Fibroblast of skin of back (primary cell): ENCODE measurements at regions not wholly inside any gene's neighbourhood (a gene's known extent, or its start where the extent isn't known, plus 50 kb on each side); places are given as distances from the start of the nearest gene placed in this dataset.
A peak's percentile ranks its signal among the peaks of the same experiment; 100 is the strongest.
"Not testable (repeated sequence)": the region's sequence is repeated elsewhere in the genome, so short reads cannot be mapped to it uniquely, and the experiment has no call there.

Experiments
- DNase-seq: peaks from one replicate; pipeline ENCODE4 v3.0.0-alpha.2; 2013

DNA sequence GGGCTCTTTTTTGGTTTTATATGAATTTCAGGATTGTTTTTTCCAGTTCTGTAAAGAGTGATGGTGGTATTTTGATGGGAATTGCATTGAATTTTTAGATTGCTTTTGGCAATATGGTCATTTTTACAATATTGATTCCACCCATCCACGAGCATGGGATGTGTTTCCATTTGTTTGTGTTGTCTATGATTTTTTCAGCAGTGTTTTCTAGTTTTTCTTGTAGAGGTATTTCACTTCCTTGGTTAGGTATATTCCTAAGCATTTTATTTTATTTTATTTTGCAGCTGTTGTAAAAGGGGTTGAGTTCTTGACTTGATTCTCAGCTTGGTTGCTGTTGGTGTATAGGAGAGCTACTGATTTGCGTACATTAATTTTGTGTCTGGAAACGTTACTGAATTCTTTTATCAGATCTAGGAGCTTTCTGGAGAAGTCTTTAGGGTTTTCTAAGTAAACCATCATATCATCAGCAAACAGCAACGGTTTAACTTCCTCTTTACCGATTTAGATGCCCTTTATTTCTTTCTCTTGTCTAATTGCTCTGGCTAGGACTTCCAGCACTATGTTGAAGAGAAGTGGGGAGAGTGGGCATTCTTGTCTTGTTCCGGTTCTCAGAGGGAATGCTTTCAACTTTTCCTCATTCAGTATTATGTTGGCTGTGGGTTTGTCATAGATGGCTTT is 69.4 kb upstream of the GNG12 start:
- DNase-seq, result not testable (repeated sequence)

DNA sequence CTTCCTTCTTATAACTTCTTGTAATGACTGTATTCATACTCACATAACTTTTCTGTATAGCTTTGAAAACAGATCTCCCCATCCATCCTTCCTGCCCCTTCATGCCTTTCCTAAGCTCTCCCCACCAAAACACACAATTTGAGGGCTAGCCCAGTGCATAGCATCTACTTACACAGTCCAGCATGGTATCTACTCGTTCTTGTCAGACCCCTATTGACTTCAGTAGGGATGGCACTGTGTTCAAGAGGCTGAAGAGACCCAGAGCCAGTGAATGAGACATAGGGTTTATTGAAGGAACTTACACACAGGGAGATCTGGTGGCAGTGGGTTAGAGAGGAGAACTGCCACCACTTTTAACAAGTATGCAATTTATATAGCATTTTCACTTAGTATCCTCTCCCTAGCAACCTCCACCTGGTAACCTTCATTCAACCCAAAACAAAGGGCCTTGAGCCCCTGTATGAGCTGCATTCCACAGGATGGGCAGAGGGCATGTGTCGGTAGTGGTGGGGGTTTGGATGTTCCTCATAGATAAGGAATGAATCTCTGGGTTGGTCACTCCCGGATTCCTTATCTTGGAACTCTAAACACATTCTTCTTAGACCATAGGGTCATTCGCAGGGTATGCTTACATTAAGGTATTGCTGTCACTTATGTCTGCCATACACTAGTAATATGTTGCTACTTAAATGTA is 64.9 kb upstream of the GNG12 start:
- peak; percentile 72 for DNase-seq

DNA sequence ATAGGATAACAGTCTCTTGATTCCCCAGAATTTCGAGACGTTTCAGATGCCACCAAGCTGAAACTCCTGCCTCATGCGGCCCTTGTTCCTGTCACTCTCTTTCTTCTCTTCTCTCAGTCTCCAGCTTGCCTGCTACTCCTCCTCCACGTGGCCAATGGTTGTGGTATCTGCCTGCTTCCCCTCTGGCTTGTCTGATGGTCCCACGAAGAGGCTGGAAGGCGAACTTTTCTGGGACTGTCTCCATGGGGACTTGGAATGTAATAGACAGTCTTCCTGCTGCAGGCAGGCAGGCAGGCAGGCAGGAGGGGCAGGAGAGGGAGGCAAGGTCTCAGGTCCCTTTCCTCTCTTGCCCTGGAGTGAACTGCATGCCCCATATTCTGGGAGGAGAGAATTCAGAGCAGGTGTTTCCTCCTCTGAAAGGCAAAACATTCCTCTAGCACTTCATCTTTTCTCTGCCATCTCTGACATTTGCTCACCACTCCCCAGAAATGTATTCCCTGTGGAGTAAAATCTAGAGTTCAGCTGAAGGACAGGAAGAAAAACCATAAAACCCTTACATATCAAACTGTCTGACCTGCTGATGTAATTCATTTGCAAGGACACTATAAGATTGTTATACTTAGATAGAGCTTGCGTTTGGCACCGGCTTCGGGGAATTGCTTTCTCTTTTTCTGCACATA is 64.1 kb upstream of the GNG12 start:
- DNase-seq, result peak; percentile 85

DNA sequence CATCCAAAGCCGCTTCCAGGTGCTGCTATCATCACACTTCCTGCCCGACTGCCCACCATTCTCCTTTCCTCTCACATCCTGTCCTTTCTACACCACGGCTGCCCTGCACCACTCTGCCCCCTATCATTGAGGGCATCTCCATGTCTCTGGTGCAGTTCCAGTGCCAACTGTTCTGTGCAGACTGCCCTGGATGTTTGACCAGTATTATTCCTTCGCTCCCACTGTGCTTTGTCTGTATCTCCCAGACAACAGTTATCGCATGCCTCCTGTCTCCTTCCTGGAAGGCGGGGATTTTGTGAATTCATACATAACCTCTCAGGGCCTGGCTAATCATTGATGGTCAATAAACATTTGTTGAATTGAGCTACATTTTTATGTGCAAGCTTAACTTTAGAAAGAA is 63.6 kb upstream of the GNG12 start:
- no peak for DNase-seq

DNA sequence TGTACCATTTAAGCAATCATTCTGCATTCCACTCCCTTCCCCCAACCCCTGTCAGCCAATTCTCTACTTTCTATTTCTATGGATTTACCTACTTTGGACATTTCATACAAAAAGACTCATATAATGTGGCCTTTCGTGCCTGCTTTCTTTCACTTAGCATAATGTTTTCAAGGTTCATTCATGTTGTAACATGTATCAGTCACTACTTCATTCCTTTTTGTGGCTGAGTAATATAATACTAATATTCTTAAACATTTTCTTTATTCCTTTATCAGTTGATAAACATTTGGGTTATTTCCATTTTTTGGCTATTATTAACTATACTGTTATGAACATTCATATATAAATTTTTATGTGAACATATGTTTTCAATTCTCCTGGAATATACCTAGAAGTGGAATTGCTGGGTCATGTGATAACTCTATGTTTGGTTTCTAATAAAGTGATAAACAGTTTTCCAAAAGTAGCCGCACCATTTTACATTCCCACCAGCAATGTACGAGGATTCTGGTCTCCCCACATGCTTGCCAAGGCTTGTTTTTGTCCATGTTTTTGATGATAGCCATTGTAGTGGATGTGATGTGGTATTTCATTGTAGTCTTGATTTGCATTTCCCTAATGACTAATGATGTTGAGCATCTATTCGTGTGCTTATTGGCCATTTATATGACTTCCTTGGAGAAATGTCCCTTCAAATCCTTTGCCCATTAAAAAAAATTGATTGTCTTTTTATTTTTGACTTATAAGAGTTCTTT is 61.9 kb upstream of the GNG12 start:
- no peak for DNase-seq

DNA sequence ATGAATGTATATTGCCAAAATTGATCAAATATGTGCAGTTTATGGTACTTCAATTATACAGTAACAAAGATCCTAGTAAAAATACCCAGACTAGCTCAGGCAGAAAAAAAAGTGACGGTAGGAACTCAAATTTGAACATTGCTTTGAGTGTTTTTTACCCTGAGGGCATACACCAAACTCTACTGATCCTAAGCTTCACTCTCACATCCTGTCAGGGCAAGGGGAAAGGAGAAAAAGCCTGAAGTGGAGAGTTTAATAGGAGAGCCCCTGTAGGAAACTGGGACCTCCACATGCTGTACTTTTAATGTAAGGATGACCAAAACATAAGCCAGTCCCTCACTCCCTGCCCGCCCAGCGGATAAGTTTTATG is 59.8 kb upstream of the GNG12 start:
- no peak for DNase-seq

DNA sequence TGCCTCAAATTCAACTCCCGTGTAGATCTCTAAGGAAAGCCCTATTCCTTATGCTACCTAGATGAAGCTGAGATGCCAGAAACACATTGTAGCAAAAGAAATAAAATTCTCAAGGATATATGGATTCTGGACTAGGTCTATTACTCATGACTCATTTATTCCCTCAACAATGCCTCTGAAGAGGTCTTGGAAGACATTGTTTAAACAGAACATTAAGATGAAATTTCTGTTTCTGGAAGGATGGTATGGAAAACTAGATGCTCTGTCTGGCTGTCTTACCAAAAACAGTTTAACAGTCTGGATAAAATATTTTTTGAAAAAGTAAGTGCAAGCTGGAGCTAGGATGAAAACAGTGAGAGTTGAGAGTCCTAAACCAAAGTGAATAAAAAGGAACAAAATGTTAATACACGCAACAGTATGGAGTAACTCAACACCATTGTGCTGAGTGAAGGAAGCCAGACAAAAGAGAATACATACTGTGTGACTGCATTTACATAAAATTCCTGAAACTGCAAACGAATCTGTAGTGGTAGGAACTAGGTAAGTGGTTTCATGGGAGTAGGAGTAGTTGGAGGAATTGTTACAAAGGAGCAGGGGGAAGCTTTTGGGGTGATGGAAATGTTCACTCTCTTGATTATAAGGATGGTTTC is 59.3 kb upstream of the GNG12 start:
- peak; percentile 53 for DNase-seq

DNA sequence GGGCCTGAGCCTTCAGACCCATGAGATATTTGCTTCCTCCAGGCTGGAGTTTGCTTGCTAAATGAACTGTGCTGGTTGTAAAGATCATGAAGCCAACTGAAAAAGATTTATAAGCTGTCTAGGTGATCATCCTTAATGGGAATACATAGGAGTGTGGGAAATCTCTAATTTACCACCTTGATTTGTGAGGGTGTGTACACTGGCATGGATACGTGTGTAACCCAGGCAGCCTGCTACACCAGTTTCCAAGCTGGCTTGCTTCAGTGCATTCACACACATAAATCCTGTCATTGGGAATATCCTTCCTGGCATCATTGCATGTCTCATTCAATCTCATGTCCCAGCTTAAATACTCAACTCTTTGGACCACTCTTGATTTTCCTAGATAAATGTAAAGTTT is 57.6 kb upstream of the GNG12 start:
- DNase-seq, result no peak

DNA sequence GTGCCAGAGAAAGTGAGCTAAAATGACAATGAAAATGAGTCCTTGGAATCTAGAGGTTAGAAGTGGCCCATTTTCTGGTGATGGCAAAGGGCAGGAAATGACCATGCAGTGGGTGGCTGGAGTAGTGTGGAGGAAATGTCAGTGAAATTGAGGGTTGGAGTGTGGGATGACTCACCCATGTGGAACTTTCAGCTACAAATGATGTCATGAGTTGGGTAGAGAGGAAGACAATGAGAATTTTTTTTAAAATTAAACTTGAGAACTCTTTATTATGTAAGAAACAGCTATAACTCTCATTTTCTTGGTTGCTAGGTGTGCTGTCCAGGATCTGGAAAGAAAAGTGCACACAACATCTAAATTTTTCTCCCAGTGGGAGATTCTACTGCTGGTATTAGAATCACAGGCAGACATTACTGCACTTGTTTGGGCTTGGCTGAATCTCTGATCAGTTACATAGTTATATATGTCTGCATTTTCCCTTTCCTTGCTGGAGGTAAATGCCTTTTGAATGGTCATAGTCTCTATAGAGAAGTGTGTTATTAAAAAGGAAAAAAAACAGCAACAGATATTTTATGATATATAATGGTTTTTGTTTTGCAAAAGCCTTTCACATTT is 56.8 kb upstream of the GNG12 start:
- DNase-seq, result peak; percentile 96

DNA sequence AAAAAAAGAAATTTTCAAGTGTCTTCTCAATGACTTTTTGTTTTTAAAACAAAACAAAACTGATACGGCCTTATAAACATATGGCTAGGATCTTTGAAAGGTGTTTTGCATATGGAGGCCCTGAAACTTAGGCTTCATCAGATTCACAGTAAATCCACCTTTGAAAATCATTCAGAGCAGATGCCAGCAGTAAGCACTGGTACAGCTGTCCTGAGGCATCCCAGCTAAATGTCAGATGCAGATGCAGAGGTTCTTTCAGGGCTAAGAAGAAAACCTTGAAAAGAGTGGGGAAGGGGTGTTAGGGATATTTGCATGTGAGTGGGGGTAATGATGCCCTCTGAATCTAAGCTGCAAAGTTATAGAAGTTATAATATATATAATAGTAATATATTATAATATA is 56.2 kb upstream of the GNG12 start:
- DNase-seq, result no peak

DNA sequence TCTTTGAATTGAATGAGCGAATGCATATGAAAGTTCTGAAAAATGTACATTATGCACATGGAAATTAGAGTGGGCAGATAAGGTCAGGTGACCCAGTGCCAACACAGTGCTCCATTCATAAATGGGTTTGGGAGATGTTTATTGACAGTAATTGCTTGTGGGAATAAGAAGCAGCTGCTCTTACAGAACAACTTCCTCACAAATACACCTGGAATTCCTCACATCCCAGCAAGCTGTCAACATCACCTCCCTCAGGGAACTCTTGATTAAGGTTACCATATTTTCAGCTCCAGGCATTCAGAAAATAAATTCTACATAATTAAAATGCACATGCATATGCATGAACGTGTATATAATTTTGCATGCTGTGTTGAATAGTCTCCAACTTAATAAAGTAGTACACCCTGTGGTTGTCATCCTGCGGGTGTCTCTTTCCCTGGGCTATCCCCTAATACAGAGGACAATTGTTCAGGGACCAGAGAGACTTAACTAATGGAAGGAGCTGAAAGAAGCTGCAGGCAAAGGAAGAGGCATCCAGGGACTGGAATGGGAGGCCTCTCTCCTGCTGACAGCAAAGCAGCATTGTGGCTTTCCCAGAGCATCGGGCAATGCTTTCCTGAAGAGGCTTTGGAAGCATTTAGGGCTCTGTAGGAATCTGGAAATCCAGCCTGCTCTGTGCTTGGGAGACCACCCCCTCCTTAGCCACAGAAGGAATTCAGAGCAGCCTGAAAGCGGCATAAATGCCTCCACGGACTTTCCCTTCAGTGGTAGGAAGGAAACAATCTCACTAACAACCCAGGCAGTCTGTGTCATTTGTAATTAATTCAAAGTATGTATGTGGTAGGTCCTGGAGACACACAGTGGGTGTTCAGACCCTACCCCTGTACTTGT is 55.2 kb upstream of the GNG12 start:
- DNase-seq, result peak; percentile 90

DNA sequence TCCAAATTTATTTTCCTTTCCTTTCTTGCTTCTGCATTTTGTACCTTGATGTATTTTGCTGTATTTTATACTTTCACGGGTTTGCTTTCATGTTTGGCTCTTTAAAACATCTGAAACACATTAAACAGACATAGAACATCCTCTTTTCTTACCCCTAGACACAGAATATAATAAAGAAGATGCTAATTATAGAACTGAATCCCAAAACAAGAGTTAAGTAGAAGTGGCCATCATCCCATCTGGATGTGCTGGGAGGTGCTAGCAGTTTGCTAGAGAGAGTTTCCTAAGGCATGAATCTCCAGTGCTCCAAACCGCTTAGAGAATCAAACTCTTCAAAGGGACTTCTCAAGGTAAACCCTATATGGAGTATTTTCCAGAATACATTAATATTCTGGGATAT is 53.9 kb upstream of the GNG12 start:
- no peak for DNase-seq

DNA sequence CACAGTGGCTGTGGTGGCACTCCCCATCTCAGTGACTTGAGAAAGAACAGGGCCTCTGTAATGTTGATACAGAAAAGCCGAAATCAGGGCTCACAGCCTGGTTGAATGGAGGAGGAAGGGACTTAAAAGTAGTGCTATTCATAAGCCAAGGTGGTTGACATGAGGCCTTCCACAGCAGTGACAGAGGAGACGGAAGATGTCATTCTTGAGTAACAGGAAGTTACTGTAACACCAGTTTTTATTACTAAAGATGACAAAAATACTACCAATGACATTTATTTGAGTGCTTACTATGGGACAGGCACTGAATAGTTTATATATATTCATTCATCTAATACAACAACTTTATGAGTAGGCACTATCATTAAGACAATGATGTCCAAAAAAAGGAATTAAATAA is 52.8 kb upstream of the GNG12 start:
- DNase-seq, result no peak

DNA sequence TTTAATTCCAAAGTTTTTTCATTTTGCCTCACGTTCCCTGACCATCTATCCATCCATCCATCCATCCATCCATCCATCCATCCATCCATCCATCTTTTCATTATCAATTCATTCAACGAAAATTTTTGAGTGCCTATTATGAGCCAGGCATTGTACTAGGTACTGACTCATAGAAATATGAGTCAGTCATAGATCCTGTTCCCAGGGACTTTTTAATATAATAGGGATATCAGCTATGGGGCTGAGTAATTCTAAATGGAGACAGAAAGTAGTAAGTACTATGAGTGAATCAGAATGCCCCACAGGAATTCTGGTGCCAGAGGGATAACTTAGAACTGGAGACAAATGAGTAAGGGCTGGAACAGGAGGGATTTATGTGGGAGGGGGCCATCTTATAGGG is 49.8 kb upstream of the GNG12 start:
- peak; percentile 92 for DNase-seq
